NCI-H526 (cell line): ENCODE measurements at regions not wholly inside any gene's neighbourhood (a gene's known extent, or its start where the extent isn't known, plus 50 kb on each side); places are given as distances from the start of the nearest gene placed in this dataset.
"Not testable (repeated sequence)": the region's sequence is repeated elsewhere in the genome, so short reads cannot be mapped to it uniquely, and the experiment has no call there.

Experiments used
- DNase-seq, 2 experiments: peaks; one replicate each; lab custom pipeline; 2025; lab: John Stamatoyannopoulos, UW

DNA sequence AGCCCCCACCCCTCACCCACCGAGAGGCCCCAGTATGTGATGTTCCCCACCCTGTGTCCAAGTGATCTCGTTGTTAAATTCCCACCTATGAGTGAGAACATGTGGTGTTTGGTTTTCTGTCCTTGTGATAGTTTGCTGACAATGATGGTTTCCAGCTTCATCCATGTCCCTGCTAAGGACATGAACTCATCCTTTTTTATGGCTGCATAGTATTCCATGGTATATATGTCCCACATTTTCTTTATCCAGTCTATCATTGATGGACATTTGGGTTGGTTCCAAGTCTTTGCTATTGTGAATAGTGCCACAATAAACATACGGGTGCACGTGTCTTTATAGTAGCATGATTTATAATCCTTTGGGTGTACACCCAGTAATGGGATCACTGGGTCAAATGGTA is 79.2 kb downstream of the PXDC1 start:
- DNase-seq: not testable (repeated sequence)

DNA sequence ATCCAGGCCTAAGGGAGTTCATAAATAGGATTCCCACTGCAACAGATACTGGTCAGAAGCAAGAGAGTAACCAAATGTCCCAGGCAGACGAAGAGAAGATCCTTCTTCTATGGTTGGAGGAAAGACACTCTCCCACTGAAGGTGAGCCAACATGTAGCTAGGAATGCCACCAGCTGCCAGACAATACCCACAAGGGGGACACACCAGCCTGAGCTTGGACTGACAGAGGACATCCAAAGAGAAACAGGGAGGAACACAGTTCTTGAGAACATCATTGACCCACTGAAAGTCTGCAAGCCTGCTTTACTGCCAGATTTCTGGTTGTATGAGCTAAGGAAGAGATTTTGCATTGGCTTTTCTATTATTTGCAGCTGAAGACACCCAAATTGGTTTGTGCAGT is 80.1 kb downstream of the PXDC1 start:
- DNase-seq: no peak

DNA sequence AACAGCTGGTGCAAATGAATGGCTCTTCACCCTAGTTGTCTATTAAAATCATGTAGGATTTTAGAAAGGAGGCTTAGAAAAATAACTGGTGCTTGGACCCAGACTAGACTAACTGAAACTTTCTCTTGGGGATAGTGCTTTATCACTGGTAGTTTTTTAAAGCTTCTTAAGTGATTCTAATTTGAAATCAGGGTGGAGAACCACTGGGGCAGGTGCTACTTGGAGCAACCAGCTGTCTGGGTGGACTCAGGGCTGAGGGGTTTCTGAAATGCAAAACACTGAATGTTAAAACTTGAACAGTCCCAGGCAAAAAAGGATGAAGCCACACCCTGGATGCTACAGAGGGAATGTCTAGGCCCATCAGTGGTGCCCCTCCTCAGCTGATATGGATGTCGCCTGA is 81.2 kb downstream of the PXDC1 start:
- DNase-seq: no peak

DNA sequence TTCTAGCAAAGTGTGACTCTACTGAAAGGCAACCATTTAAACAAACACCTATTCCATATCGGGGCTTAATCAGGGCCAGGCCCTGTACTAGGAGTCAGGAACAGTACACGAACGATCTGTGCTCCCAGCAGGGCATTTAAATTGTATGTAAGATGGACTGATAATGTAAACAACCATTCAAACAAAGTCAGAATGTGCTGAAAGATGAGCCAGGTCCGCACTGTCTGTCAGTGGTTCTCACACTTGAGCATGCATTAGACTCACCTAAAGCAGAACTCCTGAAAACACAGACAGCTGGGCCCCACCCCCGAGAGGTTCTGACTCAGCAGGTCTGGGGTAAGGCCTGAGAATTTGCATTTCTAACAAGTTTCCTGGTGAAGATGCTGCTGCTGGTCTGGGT is 81.6 kb downstream of the PXDC1 start:
- DNase-seq: peak; percentile 41 to 66

DNA sequence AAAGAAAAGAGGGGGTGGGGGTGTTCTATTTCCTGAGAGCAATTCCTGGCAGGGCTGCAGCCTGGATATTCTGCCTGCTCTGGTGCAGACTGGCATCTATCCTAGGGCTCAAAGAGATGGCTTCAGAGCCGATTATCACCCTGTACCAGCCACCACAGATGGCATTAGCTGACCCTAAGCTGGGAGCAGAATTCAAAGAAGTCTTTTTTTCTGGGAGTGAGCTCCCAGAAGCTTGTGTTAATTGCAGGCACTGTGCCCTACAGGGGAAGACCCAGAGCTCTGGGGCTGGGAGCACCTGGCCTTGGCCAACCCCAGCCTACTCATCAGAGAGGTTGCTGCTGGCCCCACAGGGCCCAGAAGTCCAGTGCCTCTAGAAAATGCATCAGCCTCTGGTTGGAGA is 85.9 kb downstream of the PXDC1 start:
- no peak for DNase-seq

DNA sequence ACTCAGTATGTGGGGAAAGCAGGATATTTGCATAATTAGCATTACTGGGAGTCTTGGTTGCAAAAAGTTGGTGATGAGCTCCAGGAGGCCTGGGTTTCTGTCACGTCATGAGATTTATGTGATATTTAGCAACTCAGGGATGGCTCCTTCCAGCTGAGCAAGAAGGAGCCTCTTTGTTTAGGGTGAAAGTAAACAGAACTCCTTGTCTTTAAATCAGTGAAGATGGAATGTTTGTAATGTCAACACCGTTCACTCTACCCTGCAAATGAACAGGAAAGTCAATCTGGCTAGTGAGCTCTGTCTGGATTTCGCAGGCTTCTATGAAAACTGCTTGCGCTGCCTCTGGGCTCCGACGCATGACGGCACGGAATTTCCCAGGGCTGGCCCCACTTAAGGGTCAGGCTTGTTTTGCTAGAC is 86.9 kb downstream of the PXDC1 start:
- no peak for DNase-seq

DNA sequence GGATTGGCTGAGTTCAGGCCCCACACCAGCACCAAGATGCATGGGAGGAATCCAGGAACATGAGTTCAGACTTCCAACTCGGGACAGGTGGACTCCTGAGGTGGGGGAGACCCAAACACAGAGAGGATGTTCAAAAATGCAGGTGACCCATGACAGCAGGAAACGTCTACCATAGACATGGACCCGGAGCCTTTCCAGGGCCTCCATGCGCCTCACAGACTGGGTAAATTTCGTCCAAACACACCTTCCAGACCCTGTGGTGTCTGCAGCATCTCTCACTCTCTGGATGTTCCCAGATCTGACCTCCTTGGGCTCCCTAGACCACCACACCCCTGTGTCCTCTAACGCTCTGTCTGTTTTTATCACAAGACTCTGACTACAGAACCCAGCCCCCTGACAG is 87.7 kb downstream of the PXDC1 start:
- DNase-seq: no peak

DNA sequence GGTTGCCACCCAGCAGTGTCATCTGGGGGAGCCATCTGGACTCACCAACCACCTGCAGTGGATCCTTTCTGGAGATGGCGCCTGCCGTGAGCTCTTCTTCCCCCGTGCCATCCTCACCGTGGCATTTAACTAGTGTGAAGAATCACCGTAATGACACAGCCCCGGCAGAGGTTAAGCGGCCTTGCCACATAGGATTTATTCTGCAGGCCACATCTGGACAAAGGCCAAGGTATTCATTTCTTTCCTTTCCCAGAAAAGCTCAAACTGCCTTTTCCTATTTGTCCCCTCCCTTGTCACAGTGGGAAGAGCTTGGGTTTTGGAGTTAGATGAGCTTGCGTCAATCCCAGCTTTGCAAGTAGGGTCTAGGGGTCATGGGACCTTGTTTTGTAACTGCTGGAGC is 88.4 kb downstream of the PXDC1 start:
- no peak for DNase-seq

DNA sequence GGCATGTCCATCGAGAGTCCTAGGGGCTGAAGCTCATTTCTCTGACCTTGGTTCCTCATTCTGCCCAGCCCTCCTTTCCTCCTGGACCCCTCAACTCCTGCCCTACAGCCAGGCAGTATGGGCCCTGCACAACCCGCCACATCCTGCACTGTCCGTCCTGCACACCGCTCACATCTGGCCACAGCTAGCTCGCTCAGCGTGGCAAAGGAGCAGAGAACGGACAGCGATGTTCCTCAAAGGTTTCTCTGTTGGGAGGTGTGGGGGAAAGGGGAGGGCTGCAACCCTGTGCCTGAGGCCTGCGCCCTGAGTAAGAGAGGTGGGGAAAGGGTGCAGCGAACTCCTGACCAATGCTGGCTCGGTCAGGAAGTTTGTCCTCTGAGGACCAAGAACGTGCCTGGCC is 90.1 kb downstream of the PXDC1 start:
- no peak for DNase-seq

DNA sequence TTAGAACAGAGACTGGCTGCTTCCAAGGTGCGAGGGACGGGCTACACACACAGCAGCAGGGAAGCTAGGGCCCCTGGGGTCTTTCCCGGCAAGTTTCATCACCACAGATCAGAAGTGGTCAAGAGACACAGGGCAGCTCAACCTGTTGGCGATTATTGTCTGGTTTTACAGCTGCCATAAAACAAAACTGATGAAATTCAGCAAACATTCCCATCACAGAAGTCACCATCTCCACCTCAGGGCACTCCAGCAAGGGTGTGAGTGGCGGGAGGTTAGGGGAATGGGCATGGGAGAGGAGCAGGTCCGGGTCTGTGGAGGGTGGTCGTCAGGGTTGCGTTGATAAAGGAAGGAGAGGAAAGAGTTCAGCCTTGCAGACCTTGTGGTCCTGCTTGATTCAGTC is 91.0 kb downstream of the PXDC1 start:
- no peak for DNase-seq

DNA sequence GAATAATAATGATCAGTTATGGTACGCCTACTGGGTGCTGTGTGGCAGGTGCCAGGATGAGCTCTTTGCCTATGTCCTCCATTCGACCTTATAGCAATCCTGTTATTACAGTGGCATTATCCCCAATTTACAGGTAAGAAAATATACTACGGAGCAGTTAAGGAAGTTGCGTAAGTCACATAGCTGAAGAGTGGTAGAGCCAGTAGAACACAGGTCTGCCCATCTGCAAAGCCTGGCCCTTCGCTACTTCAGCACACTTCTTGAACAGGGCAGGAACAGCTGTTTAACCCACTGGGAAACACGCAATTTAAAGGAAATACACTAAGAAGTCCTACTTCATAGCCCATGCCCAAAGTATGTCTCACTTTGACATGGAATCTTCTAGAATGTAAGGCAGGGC is 91.8 kb downstream of the PXDC1 start:
- no peak for DNase-seq

DNA sequence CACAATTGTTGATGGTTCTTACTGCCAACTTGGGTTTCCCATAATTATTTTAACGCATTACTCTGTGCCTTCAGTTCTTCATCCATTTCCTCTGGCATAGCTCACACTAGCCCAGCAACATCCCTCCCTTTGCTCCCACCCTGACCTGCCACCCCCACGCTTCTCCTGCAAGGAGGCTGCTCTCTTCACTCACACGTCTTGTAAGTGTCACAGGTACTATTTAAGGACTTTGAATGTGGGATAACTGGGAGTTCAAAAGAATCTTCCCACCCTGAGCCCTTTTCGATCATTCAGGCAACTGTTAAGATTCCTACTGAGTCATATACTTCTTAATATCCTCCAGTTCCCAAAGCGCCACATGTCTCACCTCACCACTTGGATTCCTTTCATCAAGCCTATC is 95.4 kb downstream of the PXDC1 start:
- no peak for DNase-seq

DNA sequence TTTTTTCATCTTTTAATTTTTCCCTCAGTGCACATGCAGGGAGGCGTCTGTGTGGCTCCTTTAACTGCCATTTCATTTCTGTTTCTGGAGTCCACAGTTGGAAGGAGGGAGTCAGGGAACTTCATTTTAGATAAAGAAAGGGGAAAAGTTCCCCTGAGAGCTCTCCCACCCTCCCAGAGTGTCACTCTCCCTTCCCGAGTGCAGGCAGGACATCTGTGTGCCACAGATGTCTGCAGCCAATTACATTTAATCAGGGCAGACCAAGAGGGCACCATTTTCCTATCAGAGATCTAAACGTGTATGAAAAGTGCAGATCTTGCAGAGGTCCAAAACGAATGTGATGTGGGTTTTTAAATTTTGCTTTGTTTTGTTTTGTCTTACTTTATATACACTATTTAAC is 96.6 kb downstream of the PXDC1 start:
- no peak for DNase-seq

DNA sequence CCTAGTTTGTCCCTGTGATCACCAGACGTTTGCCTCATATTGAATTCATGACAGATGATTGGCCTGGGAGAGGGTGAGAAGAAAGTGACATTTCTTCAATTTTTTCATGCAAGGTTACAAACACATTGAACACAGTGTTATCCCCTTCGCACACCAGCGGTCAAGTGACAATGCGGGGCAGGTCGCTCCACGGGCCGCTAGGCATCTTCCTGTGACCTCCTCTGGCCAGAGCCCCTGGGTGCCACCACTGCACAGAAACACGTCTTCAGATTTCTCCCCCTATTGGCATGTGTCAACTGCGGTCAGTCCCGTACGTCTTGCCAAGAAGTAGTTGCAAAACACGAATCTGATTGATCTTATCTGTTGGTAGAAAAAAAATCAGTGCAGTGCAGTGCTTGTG is 97.1 kb downstream of the PXDC1 start:
- no peak for DNase-seq

DNA sequence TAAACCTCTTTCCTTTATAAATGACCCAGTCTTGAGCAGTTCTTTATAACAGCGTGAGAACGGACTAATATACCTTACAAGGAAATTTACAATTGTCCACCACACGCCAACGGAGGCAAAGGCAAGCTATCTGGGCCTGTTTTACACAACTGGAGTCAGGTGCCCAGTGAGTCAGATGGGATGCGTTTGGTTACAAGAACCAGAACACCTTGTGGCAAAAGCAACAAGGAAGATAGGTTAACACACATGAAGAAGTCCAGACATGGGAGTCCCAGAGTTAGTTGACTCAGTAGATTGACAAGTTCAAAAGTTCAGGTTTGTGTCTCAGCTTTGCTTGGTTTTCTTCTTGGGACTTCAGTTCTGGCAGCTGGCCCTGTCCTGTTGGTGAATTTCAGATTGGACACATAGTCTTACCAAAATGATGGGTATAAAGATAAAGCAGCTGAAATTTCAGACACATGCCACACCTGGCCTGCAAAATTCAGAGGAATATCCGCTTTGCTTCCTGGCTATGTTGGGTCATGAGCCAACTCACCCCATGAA is 97.9 kb downstream of the PXDC1 start:
- no peak for DNase-seq

DNA sequence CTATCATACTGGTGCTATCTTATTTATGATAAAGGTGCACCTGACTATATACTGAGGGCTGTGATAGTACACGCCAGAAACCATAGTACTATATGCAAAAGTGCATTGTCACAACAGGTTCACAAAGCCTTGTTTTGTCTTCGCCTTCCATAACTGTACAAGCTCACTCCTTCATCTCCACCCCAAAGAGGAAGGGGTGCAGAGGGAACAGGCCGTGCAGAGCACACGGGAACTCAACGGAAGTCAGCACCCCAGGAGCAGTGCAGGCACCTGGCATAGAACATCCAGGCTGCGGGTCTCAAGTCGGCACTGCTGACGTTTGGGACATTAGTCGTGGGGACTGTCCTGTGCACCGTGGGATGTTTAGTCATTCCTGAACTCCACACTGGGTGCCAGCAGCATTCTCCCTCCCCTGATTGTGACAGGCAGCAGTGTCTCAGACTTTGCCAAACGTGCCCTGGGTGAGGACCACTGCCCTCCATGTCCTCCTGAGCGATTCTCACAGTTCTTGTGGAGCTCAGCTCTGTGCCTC is 99.7 kb downstream of the PXDC1 start:
- no peak for DNase-seq

DNA sequence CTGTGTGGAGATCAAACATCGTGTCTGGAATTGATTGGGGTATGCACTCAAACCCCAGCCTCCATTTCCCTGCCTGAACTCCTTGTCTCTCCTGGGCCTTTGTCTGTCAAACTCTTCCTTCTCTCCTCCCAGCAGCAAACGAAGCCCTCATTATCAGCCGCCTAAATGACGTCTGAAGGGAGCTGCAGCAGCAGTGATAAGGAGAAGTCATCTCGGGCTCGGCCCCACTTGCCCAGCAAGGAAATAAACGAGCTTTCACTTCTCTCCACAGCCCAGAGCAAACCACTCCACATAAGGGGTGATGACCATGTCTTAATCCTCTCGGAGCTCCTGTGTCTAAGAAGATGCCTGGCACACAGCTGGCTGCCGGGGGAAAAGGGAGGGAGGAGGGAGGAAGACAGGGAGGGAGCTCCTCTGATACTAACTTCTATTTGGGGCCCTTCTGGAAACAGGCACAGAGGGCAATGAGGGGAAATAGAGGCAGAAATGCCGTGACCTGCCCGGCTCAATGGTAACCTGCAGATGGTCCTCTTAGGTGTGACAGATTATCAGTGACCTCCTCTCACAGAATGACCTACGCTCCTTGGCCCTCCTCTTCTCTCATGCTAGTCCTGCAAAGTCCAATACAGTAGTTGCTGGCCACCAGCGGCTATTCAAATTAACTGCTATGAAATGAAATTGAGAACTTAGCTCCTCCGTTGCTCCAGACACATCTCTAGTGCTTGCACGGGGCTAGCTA is 100.4 kb downstream of the PXDC1 start:
- no peak for DNase-seq

DNA sequence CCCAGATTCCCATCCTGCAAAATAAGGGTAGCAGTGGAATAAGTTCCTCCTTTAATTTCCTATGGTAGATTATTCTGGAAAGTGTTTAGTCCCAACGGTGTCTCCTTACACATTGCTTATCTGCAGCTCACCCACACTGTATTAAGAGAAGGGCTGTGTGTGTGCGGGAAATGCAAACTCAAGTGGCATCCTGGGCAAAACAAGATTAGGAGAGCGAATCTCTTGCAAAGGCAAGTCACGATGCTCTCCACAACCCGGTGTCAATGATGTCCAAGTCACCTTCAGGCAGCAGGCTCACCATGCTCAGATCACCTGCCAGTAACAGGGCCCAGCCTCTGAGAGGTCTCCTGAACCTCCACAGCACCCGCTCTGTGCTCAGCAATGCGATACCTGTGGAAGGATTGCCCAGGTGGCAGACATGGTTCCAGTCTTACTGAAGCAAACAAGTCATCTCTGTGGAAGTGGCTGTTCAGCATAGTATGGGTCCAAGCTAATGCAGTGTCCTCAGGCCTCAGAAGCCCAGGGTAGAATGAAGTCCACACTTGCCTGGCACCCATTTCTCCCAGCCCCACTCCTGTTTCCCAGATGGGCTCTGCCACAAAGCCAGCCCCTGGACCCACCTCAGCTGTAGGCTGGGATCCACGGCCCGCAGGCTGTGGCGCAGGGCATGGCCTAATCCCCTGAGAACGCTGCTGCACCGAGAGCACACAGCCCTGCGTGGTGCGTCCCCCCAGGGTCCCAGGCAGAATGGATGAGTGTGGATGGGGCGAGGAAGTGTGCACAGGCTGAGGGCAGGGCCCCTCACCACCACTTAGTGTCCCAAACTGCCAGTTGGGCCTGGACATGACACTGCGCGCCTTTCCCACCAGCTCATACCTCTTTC is 101.2 kb downstream of the PXDC1 start:
- no peak for DNase-seq

DNA sequence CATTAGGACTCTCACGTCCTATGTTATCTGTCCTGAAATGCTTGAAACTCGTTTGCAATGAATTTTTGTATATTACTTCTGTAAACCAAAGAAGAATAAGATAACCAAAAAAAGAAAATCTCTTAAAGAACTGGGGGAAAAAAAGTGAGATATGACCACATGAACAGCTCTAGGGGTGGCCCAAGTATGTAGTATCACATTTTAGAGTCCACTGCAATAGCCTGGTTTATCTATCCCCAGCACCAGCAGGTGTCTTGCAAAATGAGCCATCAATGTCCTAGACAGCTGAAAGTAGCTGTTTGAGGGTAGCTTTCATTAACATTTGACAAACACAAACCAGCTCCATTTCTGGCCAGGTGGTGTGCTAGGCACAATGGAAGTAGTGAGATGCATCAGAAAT is 102.8 kb downstream of the PXDC1 start:
- peak in 1 of 2 experiments; percentile 26 for DNase-seq

DNA sequence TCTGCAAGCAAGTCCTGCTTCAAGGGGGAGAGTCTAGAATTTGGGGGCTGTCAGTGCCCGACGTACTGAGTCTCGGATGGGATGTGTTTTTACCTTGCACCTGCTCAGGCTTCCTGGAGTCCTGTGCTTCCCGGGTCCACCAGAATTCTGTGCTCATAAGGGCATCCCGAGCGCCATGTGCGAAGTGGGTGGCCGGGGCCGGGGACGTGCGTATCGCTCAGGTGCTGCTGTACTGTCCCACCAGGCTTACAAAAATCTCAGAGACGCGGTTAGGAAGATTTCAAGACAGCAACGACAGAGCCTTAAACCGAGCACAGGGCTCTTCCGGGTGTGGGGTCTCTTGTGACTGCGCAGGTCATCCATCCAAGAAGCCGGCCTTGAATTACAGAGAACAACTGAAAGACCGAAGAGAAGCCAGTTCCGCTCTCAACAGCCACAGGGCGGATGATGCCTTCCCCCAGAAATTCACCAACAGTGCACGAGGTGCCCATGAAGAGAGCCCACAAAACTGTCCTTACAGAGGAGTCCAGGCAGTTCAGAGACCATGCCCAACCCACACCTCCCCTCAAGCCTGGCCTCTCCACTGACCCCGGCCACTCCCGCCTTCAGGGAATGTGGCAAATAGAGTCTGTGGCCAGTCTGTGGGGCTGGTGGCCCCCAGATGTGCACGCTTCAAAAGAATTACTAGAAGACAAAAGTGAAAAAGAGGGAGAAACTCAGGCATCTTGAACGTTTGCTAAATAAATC is 104.7 kb downstream of the PXDC1 start:
- DNase-seq: no peak

DNA sequence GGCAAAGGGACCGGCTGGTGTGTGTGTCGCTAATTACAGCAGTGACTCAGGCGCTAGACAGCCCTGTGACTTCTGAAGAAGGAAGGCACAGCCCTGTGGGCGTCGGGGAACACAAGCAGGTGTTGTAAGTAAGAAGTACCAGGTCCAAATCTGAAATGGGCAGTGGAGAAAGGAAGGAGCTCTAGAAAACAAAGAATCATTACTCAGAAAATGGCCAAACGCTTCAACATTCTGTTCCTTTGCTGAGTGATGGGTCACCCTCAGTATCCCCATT is 106.8 kb downstream of the PXDC1 start:
- DNase-seq: no peak

DNA sequence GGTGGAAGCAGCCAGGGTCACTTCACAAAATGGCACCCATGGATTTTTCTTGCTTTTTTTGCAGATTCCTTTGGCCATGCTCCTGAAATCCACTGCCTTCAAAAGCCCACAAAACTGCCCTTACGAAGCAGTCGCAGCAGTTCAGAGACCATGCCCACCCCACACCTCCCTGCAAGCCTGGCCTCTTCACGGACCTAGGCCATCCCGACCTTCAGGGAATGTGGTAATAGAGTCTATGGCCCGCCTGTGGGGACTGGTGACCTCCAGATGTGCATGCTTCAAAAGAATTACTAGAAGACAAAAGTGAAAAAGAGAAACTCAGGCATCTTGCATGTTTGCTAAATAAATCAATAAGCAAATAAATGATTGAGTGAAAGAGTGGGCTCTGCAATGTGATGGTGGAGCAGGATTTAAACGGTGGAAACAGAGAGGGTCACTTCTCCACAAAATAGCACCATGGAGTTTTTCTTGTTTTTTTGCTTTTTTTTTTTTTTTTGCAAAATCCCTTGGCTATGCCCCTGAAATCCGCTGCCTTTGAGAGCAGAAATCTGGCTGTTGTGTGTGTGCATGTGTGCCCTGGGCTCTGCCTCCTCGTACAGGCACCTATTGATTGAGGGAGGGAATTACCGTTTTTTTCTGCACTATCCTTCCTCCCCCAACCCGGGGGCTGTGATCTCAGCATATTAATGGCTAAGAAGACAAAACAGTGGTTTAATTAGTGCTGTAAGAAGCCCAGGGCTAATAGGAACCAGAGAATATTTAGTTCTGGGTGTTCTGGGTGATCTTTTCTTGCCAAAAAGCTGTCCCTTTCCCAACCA is 107.4 kb downstream of the PXDC1 start:
- DNase-seq: no peak
